BLaER1 treated with 17β-estradiol and CSF1 and Interleukin-3, amounts not matched to agents 10 nM and 100 nM (cell line): ENCODE measurements at regions not wholly inside any gene's neighbourhood (a gene's known extent, or its start where the extent isn't known, plus 50 kb on each side); places are given as distances from the start of the nearest gene placed in this dataset.
"Not testable (repeated sequence)": the region's sequence is repeated elsewhere in the genome, so short reads cannot be mapped to it uniquely, and the experiment has no call there.

Experiments used
- H3K27ac ChIP-seq, 11 experiments: shearing (Covaris generic); formaldehyde crosslinking; 2 replicates each; pipeline ENCODE4 v1.8.1; 2022
- H3K27me3 ChIP-seq, 11 experiments: shearing (Covaris generic); formaldehyde crosslinking; 2 replicates each; pipeline ENCODE4 v1.8.1; 2022
- H3K36me3 ChIP-seq, 11 experiments: shearing (Covaris generic); formaldehyde crosslinking; 2 replicates each; pipeline ENCODE4 v1.8.1; 2022
- H3K4me1 ChIP-seq, 10 experiments: shearing (Covaris generic); formaldehyde crosslinking; 2 replicates each; pipeline ENCODE4 v1.8.1; 2022
- H3K4me2 ChIP-seq, 11 experiments: shearing (Covaris generic); formaldehyde crosslinking; 2 replicates each; pipeline ENCODE4 v1.8.1; 2022
- H3K4me3 ChIP-seq, 10 experiments: shearing (Covaris generic); formaldehyde crosslinking; 2 replicates each; pipeline ENCODE4 v1.8.1; 2022
- H3K9ac ChIP-seq, 11 experiments: shearing (Covaris generic); formaldehyde crosslinking; 2 replicates each; pipeline ENCODE4 v1.8.1; 2022
- H3K9me3 ChIP-seq, 11 experiments: shearing (Covaris generic); formaldehyde crosslinking; replicated peaks in 1 of 11; 2 replicates each; pipeline ENCODE4 v1.8.1; 2022
- H4K20me1 ChIP-seq, 11 experiments: shearing (Covaris generic); formaldehyde crosslinking; 2 replicates each; pipeline ENCODE4 v1.8.1; 2022
- Cebpa-rat ChIP-seq, 11 experiments: shearing (Covaris generic); IDR thresholded peaks; 2 replicates each; pipeline ENCODE4 v1.8.1; 2022

- peaks cover 20 to 48% (median 36%) of the 10 kb centered on the region in 10 experiments for H3K4me1 ChIP-seq
- no peak overlapping the region for H3K9ac ChIP-seq
- H3K4me2 ChIP-seq: peak overlapping the region in 10 of 11 experiments; percentile 7 to 72 (median 54); a peak in 17 of 22 replicates
- peak overlapping the region in 4 of 11 experiments; percentile 4 to 59 (median 46); a peak in 5 of 22 replicates for H3K27ac ChIP-seq
- H3K36me3 ChIP-seq: no peaks in the 10 kb centered on the region
- no peak for TF ChIP-seq Cebpa-rat (IDR thresholded peaks at IDR 0.05)
- no peaks in the 10 kb centered on the region for H3K27me3 ChIP-seq
- H3K4me3 ChIP-seq: no peak overlapping the region
- H3K9me3 ChIP-seq: 0 out of 22 replicates have a peak, but pooled peaks cover 0 to 4% (median 0%) of the 10 kb centered on the region in 11 experiments
- H4K20me1 ChIP-seq: no peaks in the 10 kb centered on the region
These were observed 344.9 kb upstream of the STXBP6 start for GRCh38 chr14:25394791-25395391.

GRCh38 chr14:25394356-25394755 is 344.4 kb upstream of the STXBP6 start:
- H3K9ac ChIP-seq: no peak overlapping the region
- peak overlapping the region in 2 of 11 experiments; percentile 54 to 59; a peak in 2 of 22 replicates for H3K27ac ChIP-seq
- peak overlapping the region in 9 of 11 experiments; percentile 7 to 72 (median 51); a peak in 17 of 22 replicates for H3K4me2 ChIP-seq
- no peaks in the 10 kb centered on the region for H3K27me3 ChIP-seq
- no peak for TF ChIP-seq Cebpa-rat (IDR thresholded peaks at IDR 0.05)
- H3K4me1 ChIP-seq: peaks cover 22 to 53% (median 40%) of the 10 kb centered on the region in 10 experiments
- H3K36me3 ChIP-seq: no peaks in the 10 kb centered on the region
- no peak overlapping the region for H3K4me3 ChIP-seq
- H3K9me3 ChIP-seq: 0 out of 22 replicates have a peak, but pooled peaks cover 0 to 4% (median 0%) of the 10 kb centered on the region in 11 experiments
- H4K20me1 ChIP-seq: no peaks in the 10 kb centered on the region

GRCh38 chr14:25389948-25390347 is 340.0 kb upstream of the STXBP6 start:
- Histone ChIP-seq H3K4me1 (peaks cover 4 to 30% (median 21%) of the 10 kb centered on the region in 10 experiments; a peak in 18 of 20 replicates), H4K20me1 (no peaks in the 10 kb centered on the region), H3K9me3 (peaks cover 0 to 9% (median 0%) of the 10 kb centered on the region in 11 experiments; a peak in 2 of 22 replicates), H3K27ac (no peak overlapping the region), H3K36me3 (no peaks in the 10 kb centered on the region), H3K4me2 (peak overlapping the region; percentile 7 to 63 (median 38); a peak in 14 of 22 replicates), H3K9ac (no peak overlapping the region), H3K27me3 (no peaks in the 10 kb centered on the region), H3K4me3 (no peak overlapping the region)
- no peak for TF ChIP-seq Cebpa-rat (IDR thresholded peaks at IDR 0.05)

GRCh38 chr14:25381498-25381897 is 331.6 kb upstream of the STXBP6 start:
- H3K4me2 ChIP-seq: no peak overlapping the region
- TF ChIP-seq Cebpa-rat (IDR thresholded peaks at IDR 0.05): no peak
- no peak overlapping the region for H3K4me3 ChIP-seq

DNA sequence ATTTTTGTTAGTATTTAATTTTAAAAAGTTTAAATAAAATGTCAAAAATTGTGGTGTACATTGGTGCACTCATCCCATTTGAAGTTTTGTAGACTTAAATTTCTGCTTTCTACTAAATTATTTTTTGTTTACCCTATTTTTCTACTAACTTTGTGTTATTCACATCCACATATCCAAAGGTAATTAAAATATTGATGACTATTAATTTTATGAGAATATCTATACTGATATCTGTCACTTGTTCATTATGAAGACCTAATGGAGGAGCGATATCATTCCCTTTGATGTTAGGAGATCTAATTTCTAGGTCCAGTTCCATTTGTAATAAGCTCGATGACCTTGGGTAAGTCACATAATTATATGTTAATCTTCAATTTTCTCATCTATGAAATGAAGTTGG is 325.7 kb upstream of the STXBP6 start:
- no peak for TF ChIP-seq Cebpa-rat (IDR thresholded peaks at IDR 0.05)
- H3K9me3 ChIP-seq: no peaks in the 10 kb centered on the region; a peak in 1 of 22 replicates
- H3K4me2 ChIP-seq: no peak overlapping the region
- H3K4me1 ChIP-seq: no peaks in the 10 kb centered on the region
- H3K4me3 ChIP-seq: no peak overlapping the region
- H3K36me3 ChIP-seq: no peaks in the 10 kb centered on the region
- no peaks in the 10 kb centered on the region for H4K20me1 ChIP-seq
- H3K27ac ChIP-seq: no peak overlapping the region
- H3K9ac ChIP-seq: no peak overlapping the region
- no peaks in the 10 kb centered on the region for H3K27me3 ChIP-seq

More at GRCh38 chr14:25381498-25381897, 331.6 kb upstream of the STXBP6 start:
- peaks cover 0 to 5% (median 0%) of the 10 kb centered on the region in 11 experiments; a peak in 2 of 22 replicates for H3K9me3 ChIP-seq
- no peak overlapping the region for H3K9ac ChIP-seq
- H3K27me3 ChIP-seq: no peaks in the 10 kb centered on the region
- no peaks in the 10 kb centered on the region for H4K20me1 ChIP-seq
- no peaks in the 10 kb centered on the region for H3K36me3 ChIP-seq
- H3K4me1 ChIP-seq: no peaks in the 10 kb centered on the region
- no peak overlapping the region for H3K27ac ChIP-seq

DNA sequence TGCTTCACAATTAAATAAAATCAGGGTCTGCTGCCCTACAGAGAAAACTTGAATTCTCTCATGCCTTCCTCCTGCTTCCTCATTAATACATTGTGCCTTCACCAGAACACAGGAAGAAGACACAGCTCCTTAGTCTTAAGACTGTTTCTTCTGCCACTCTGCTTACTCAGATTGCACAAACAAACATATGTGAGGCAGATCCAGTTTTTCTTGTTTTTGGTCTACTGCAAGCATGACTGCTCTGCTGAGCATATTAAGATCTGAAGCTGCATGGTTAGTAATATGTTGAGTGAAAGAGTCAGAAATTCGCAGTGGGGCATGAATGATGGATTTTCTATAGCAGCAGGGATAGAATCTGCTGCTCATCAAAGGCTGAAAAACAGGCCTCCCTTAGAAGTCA is 321.1 kb upstream of the STXBP6 start:
- Histone ChIP-seq H3K4me1 (no peaks in the 10 kb centered on the region), H3K4me3 (no peak overlapping the region), H3K27me3 (no peaks in the 10 kb centered on the region), H3K36me3 (no peaks in the 10 kb centered on the region), H3K27ac (no peak overlapping the region), H3K4me2 (no peak overlapping the region), H3K9me3 (peaks cover 0 to 10% (median 0%) of the 10 kb centered on the region in 11 experiments; a peak in 10 of 22 replicates), H4K20me1 (no peaks in the 10 kb centered on the region), H3K9ac (no peak overlapping the region)
- no peak for TF ChIP-seq Cebpa-rat (IDR thresholded peaks at IDR 0.05)

- H3K4me1 ChIP-seq, H3K27me3 ChIP-seq, H3K4me2 ChIP-seq, H3K27ac ChIP-seq, H3K36me3 ChIP-seq, H3K4me3 ChIP-seq, H3K9ac ChIP-seq, H4K20me1 ChIP-seq: not testable (repeated sequence)
- H3K9me3 ChIP-seq: peaks cover 0 to 10% (median 0%) of the 10 kb centered on the region in 11 experiments; a peak in 10 of 22 replicates
These were observed 320.1 kb upstream of the STXBP6 start for GRCh38 chr14:25370057-25370456.

DNA sequence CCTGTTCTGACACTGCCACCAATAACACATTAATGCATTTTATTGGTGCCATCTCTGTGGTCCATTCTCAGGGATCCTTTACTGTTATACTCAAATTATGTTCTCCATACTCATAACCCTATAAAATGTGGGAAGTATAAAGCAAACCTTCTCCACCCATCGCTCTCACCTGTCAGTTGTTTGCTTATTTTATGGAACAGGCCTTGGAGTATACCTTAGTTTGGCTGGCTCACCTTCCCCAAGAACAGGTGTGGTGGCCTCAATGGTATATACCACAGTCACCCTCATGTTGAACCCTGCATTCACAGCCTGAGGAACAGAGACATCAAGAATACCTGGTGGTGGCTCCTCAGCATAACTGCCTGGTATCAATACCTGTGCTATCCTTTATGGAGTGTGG is 308.4 kb upstream of the STXBP6 start:
- Histone ChIP-seq H3K9me3 (no peaks in the 10 kb centered on the region), H3K27ac (no peak overlapping the region)
- no peak for TF ChIP-seq Cebpa-rat (IDR thresholded peaks at IDR 0.05)

DNA sequence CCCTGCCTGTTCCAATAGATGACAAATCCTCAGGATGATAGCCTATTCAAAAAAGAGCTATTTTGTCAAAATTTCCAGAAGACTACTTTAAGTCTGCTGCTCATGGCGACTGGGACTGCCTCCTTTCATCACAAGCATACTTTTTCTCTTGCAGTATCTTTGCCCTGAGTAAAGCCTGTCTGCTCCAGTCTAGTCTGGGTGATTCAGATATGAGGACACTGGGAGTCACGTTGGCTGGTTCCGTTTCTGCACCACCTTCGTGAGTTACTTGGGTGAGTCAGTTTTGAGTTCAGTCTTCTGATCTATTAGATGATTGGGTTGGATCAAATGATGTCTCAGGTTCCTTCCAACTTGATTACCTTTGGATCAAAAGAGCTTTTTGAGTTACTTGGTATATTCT is 301.3 kb upstream of the STXBP6 start:
- Histone ChIP-seq H3K9ac (no peak overlapping the region), H3K4me1 (peaks cover 0 to 8% (median 0%) of the 10 kb centered on the region in 10 experiments; a peak in 3 of 20 replicates), H3K9me3 (no peaks in the 10 kb centered on the region), H3K27ac (no peak overlapping the region), H3K36me3 (no peaks in the 10 kb centered on the region), H3K27me3 (no peaks in the 10 kb centered on the region), H4K20me1 (no peaks in the 10 kb centered on the region), H3K4me3 (no peak overlapping the region), H3K4me2 (no peak overlapping the region)
- no peak for TF ChIP-seq Cebpa-rat (IDR thresholded peaks at IDR 0.05)

More for the DNA sequence above, 308.4 kb upstream of the STXBP6 start:
- H4K20me1 ChIP-seq: no peaks in the 10 kb centered on the region
- no peak overlapping the region for H3K9ac ChIP-seq
- H3K4me1 ChIP-seq: no peaks in the 10 kb centered on the region
- no peaks in the 10 kb centered on the region for H3K27me3 ChIP-seq
- no peak overlapping the region for H3K4me3 ChIP-seq
- H3K4me2 ChIP-seq: no peak overlapping the region
- H3K36me3 ChIP-seq: no peaks in the 10 kb centered on the region

DNA sequence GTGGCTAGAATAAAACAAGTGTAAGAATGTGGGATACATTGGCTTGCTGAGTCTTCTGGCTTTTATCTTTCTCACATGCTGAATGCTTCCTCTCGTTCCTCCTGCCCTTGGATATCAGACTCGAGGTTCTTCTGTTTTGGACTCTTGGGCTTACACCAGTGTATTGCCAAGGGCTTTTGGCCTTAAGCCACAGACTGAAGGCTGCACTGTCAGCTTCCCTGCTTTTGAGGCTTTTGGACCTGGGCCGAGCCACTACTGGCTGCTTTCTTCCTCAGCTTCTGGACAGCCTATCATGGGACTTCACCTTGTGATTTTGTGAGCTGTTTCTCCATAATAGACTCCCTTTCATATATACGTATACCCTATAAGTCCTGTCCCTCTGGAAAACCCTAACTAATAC is 300.9 kb upstream of the STXBP6 start:
- H3K4me1 ChIP-seq: peaks cover 0 to 8% (median 0%) of the 10 kb centered on the region in 10 experiments; a peak in 3 of 20 replicates
- H3K27ac ChIP-seq: no peak overlapping the region
- no peaks in the 10 kb centered on the region for H3K36me3 ChIP-seq
- no peak for TF ChIP-seq Cebpa-rat (IDR thresholded peaks at IDR 0.05)
- H3K27me3 ChIP-seq: no peaks in the 10 kb centered on the region
- H4K20me1 ChIP-seq: no peaks in the 10 kb centered on the region
- H3K4me2 ChIP-seq: no peak overlapping the region
- H3K9me3 ChIP-seq: no peaks in the 10 kb centered on the region
- H3K9ac ChIP-seq: no peak overlapping the region
- H3K4me3 ChIP-seq: no peak overlapping the region
